ENCODE measurements at regions not wholly inside any gene's neighbourhood (a gene's known extent, or its start where the extent isn't known, plus 50 kb on each side); places are given as distances from the start of the nearest gene placed in this dataset.

DNA sequence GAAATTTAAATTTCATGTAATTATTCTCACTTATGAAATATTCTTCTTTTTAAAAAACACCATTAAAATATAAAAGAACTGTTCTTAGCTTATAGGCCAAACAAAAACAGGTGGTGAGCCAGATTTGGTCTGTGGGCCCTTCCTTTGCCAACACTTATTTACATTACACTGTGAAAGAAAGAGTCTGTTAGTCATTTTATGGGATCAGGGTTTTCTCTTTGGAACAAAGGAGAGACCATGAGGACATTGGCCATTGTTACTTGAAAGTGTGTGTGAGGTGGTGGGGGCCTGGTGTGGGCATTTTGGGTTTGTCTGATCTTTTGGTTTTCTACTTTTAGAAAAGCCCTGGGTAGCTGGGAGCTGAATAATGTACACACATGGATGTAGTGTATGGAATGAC is 62.7 kb downstream of the TTC6 start:
- TF ChIP-seq, protein P1, sequence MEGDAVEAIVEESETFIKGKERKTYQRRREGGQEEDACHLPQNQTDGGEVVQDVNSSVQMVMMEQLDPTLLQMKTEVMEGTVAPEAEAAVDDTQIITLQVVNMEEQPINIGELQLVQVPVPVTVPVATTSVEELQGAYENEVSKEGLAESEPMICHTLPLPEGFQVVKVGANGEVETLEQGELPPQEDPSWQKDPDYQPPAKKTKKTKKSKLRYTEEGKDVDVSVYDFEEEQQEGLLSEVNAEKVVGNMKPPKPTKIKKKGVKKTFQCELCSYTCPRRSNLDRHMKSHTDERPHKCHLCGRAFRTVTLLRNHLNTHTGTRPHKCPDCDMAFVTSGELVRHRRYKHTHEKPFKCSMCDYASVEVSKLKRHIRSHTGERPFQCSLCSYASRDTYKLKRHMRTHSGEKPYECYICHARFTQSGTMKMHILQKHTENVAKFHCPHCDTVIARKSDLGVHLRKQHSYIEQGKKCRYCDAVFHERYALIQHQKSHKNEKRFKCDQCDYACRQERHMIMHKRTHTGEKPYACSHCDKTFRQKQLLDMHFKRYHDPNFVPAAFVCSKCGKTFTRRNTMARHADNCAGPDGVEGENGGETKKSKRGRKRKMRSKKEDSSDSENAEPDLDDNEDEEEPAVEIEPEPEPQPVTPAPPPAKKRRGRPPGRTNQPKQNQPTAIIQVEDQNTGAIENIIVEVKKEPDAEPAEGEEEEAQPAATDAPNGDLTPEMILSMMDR (IDR thresholded peaks at IDR 0.05 in 4 of 5, conservative IDR thresholded peaks at IDR 0.05 in 1 of 5): no peak
- TF ChIP-seq POLR2A (IDR thresholded peaks at IDR 0.05): no peak
